Colonic mucosa (tissue), 4 donors: ENCODE measurements at regions not wholly inside any gene's neighbourhood (a gene's known extent, or its start where the extent isn't known, plus 50 kb on each side); places are given as distances from the start of the nearest gene placed in this dataset.

Source experiments
- DNase-seq: peaks from one replicate; pipeline ENCODE4 v3.0.0-alpha.2; 2020
- H3K27ac ChIP-seq: fragments of 200-600 bp; one replicate; pipeline ENCODE4 v1.8.0; 2021
- H3K27me3 ChIP-seq: fragments of 200-600 bp; one replicate; pipeline ENCODE4 v1.8.0; 2021
- H3K36me3 ChIP-seq: fragments of 200-600 bp; one replicate; pipeline ENCODE4 v1.8.0; 2021
- H3K4me1 ChIP-seq: fragments of 200-600 bp; one replicate; pipeline ENCODE4 v1.8.0; 2021; ENCODE audit warnings: mild to moderate bottlenecking
- H3K4me3 ChIP-seq: fragments of 200-600 bp; one replicate; pipeline ENCODE4 v1.8.0; 2021
- H3K9ac ChIP-seq, 2 donors: one replicate each; pipeline ENCODE4 v1.7.0; 2013; ENCODE audit warnings: control low read depth in 2 of 2, low read depth in 2 of 2, low read length in 2 of 2
- H3K9me3 ChIP-seq: fragments of 200-600 bp; one replicate; pipeline ENCODE4 v1.8.0; 2021
- intact Hi-C: fragments of 100-400 bp; cut with DNase I; formaldehyde crosslinking; loops from one replicate; pipeline ENCODE4 v1.14.1; 2022
- TF ChIP-seq, protein P1 (sequence below): fragments of 200-600 bp; IDR thresholded peaks from one replicate; pipeline ENCODE4 v1.8.0; 2022; ENCODE audit warnings: antibody characterized with exemption, mild to moderate bottlenecking
- donor health status: healthy.
- donor health status: DM: no; HTN: no; CAD: no.
- donor health status: DM: no; HTN: no; CAD: no.

DNA sequence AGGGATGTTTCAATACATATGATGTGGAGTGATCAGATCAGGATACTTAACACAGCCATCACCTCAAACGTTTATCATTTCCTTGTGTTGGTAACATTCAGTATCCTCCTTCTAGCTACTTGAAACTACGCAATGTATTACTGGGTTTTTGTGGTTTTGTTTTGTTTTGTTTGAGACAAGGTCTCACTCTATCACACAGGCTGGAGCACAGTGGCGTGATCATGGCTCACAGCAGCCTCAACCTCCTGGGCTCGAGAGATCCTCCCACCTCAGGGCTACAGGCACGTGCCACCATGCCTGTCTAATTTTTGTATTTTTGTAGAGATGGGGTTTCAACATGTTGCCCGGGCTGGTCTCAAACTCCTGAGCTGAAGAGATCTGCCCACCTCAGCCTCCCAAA, 70.2 kb upstream of the BCL11B start:
- intact Hi-C loops, result no loop called here
- H3K9ac ChIP-seq, result no peak overlapping the region
- no peak overlapping the region for H3K4me3 ChIP-seq
- H3K27me3 ChIP-seq, result no peaks in the 10 kb centered on the region
- no peaks in the 10 kb centered on the region for H3K36me3 ChIP-seq
- no peaks in the 10 kb centered on the region for H3K9me3 ChIP-seq
- H3K27ac ChIP-seq, result no peak overlapping the region
- DNase-seq, result no peak
- TF ChIP-seq, protein P1, sequence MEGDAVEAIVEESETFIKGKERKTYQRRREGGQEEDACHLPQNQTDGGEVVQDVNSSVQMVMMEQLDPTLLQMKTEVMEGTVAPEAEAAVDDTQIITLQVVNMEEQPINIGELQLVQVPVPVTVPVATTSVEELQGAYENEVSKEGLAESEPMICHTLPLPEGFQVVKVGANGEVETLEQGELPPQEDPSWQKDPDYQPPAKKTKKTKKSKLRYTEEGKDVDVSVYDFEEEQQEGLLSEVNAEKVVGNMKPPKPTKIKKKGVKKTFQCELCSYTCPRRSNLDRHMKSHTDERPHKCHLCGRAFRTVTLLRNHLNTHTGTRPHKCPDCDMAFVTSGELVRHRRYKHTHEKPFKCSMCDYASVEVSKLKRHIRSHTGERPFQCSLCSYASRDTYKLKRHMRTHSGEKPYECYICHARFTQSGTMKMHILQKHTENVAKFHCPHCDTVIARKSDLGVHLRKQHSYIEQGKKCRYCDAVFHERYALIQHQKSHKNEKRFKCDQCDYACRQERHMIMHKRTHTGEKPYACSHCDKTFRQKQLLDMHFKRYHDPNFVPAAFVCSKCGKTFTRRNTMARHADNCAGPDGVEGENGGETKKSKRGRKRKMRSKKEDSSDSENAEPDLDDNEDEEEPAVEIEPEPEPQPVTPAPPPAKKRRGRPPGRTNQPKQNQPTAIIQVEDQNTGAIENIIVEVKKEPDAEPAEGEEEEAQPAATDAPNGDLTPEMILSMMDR, result no peak
- no peaks in the 10 kb centered on the region for H3K4me1 ChIP-seq

DNA sequence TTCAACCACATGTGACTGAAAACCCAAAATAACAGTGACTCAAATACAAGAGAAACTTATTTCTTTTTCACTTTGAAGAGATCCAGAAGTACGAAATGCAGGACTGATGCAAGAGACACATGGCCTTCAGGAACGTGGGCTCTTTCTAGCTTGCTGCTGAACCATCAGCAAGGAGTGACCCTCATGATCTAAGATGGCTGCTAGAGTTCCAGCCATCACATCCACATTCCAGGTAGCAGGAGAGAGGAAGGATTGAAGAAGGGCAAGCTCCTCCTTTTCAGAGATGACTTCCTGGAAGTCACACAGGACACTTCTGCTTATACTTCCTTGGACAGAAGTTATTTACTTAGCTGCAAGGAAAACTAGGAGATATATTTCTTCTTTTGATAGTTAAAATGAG, 67.6 kb upstream of the BCL11B start:
- no peaks in the 10 kb centered on the region for H3K36me3 ChIP-seq
- H3K4me3 ChIP-seq, result no peak overlapping the region
- no peaks in the 10 kb centered on the region for H3K27me3 ChIP-seq
- TF ChIP-seq, protein P1, result no peak
- H3K4me1 ChIP-seq, result no peaks in the 10 kb centered on the region
- no peak for DNase-seq
- H3K9ac ChIP-seq, result no peak overlapping the region
- intact Hi-C loops, result no loop called here
- H3K9me3 ChIP-seq, result no peaks in the 10 kb centered on the region
- H3K27ac ChIP-seq, result no peak overlapping the region

DNA sequence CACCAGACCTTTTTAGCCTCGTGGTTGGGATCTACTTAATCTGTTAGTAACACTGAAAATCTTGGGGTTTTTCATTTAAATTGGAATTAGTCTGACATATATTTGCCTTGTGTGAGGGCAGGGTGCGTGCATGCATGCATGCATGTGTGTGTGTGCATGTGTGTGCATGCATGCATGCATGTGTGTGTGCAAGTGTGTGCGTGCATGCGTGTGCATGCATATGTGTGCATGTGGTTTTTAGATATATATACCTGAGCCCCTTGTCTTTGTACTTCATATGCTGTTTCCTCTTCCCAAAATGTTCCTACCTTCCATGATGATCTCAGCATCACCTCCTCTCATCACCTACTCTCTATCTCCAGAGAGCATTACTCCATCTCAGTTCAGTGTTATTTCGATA, 66.3 kb upstream of the BCL11B start:
- Histone ChIP-seq H3K27ac (no peak overlapping the region), H3K36me3 (no peaks in the 10 kb centered on the region), H3K9me3 (no peaks in the 10 kb centered on the region), H3K9ac (no peak overlapping the region), H3K4me3 (no peak overlapping the region), H3K4me1 (no peaks in the 10 kb centered on the region), H3K27me3 (no peaks in the 10 kb centered on the region)
- intact Hi-C loops, result no loop called here
- TF ChIP-seq, protein P1, result no peak
- DNase-seq, result no peak

DNA sequence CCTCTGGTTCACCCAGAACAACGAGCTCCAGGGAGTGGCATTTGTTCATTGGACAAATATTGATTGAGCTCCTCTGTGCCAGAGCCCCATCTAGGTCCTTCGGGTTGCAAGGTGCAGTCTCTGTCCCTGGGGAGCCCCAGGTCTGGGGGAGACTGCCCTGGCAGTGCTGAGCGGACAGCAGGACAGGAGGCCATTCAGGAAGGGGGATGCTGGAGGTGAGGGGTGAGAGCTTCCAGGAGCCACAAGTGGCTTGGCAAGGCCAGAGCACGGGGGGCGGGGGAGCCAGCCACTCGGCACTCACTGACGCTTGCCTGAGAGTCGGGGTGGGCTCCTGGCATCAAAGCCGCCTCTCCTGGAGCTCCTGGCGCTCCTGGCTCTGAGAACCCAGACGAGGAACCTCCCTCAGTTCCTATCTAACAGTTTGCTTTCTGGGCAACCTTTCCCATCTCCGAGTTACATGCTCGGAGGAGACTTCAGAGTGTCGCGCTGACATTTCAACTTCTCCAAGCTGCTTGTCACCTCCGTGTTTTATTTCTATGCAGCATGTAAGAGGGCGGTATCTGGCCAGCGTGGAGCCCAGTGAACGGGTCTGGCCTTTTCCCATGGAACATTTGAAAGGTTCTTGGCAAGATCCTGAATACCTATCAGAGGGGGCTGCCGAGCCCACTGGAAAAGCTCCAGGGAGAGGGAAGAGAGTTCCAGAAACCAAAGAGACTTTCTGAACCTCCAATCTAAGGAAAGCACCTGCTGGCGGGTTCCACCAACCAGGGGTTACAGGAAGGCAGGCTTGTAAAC, 62.0 kb upstream of the BCL11B start:
- DNase-seq, result no peak
- H3K36me3 ChIP-seq, result no peaks in the 10 kb centered on the region
- intact Hi-C loops, result no loop called here
- no peaks in the 10 kb centered on the region for H3K4me1 ChIP-seq
- no peak overlapping the region for H3K9ac ChIP-seq
- H3K27me3 ChIP-seq, result no peaks in the 10 kb centered on the region
- no peak overlapping the region for H3K27ac ChIP-seq
- no peaks in the 10 kb centered on the region for H3K9me3 ChIP-seq
- TF ChIP-seq, protein P1, result no peak
- H3K4me3 ChIP-seq, result no peak overlapping the region

DNA sequence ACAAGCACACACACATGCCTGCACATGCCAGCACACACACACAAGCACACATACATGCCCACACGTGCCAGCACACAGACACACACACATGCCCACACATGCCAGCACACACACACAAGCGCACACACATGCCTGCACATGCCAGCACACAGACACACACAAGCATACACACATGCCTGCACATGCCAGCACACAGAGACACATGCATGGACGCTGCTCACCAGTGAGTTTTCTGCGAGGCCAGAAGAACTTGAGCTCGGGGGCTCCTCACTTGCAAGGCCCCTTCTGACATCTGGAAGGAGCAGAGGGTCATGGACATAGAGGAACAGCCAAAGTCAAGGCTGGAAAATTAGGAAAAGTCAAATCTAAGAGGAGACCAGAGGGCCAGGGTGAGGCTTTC, 61.2 kb upstream of the BCL11B start:
- no peak for DNase-seq
- TF ChIP-seq, protein P1, result no peak
- H3K4me1 ChIP-seq, result no peaks in the 10 kb centered on the region
- intact Hi-C loops, result no loop called here
- H3K27me3 ChIP-seq, result no peaks in the 10 kb centered on the region
- H3K4me3 ChIP-seq, result no peak overlapping the region
- H3K9me3 ChIP-seq, result no peaks in the 10 kb centered on the region
- H3K36me3 ChIP-seq, result no peaks in the 10 kb centered on the region
- no peak overlapping the region for H3K9ac ChIP-seq
- no peak overlapping the region for H3K27ac ChIP-seq
